Uterus (tissue), 2 donors: ENCODE measurements at regions not wholly inside any gene's neighbourhood (a gene's known extent, or its start where the extent isn't known, plus 50 kb on each side); places are given as distances from the start of the nearest gene placed in this dataset.

Experiments
- CTCF ChIP-seq, 4 experiments: fragments of 200-600 bp in 2 of 4; fragments of 450-650 bp in 2 of 4; sonication (generic) in 2 of 4; IDR thresholded peaks; one replicate each; pipeline ENCODE4 v1.5.1; 2016 to 2019; ENCODE audit warnings: antibody characterized with exemption in 4 of 4, mild to moderate bottlenecking in 2 of 4, moderate library complexity in 1 of 4
- POLR2A ChIP-seq, 2 donors: fragments of 450-650 bp; IDR thresholded peaks; one replicate each; pipeline ENCODE4 v1.6.1; 2016; ENCODE audit warnings: antibody characterized with exemption in 2 of 2, mild to moderate bottlenecking in 1 of 2, moderate library complexity in 1 of 2

- TF ChIP-seq CTCF (IDR thresholded peaks at IDR 0.05) (no peak), POLR2A (IDR thresholded peaks at IDR 0.05) (no peak)
Observed at GRCh38 chr1:115555446-115555845, 86.3 kb upstream of the VANGL1 start.
